ENCODE measurements at regions not wholly inside any gene's neighbourhood (a gene's known extent, or its start where the extent isn't known, plus 50 kb on each side); places are given as distances from the start of the nearest gene placed in this dataset.
A peak's percentile ranks its signal among the peaks of the same experiment; 100 is the strongest.

GRCh38 chr18:28690100-28690499 is 513.2 kb upstream of the CDH2 start:
- H3K36me3 Mint-ChIP-seq, result peaks cover 0 to 2% of the 10 kb centered on the region in 2 donors
- peaks cover 13 to 15% of the 10 kb centered on the region in 2 donors for H3K9me3 Mint-ChIP-seq
- DNase-seq (ENCODE audit: low spot score in 2 of 2) (no peak), ATAC-seq (no peak)
- H3K27ac Mint-ChIP-seq, result no peak overlapping the region

GRCh38 chr18:28689588-28689987 is 512.7 kb upstream of the CDH2 start:
- DNase-seq (ENCODE audit: low spot score in 2 of 2), result no peak
- H3K9me3 Mint-ChIP-seq, result peaks cover 15 to 16% of the 10 kb centered on the region in 2 donors
- H3K36me3 Mint-ChIP-seq, result no peaks in the 10 kb centered on the region
- ATAC-seq, result no peak
- H3K27ac Mint-ChIP-seq, result no peak overlapping the region

GRCh38 chr18:28684746-28685355 is 507.9 kb upstream of the CDH2 start:
- H3K27ac Mint-ChIP-seq, result no peak overlapping the region
- H3K36me3 Mint-ChIP-seq, result no peaks in the 10 kb centered on the region
- DNase-seq (ENCODE audit: low spot score in 2 of 2), result no peak
- no peak for ATAC-seq
- peaks cover 5% of the 10 kb centered on the region in 2 donors for H3K9me3 Mint-ChIP-seq

- no peak for ATAC-seq
Observed at GRCh38 chr18:28682912-28683311, 506.0 kb upstream of the CDH2 start.

GRCh38 chr18:28669165-28669564 is 492.2 kb upstream of the CDH2 start:
- Mint-ChIP-seq H3K36me3 (peaks cover 0 to 7% of the 10 kb centered on the region in 2 donors), H3K9me3 (peaks cover 18 to 31% of the 10 kb centered on the region in 2 donors), H3K27ac (no peak overlapping the region)
- DNase-seq (ENCODE audit: low spot score in 2 of 2) (no peak), ATAC-seq (no peak)

More at GRCh38 chr18:28682912-28683311, 506.0 kb upstream of the CDH2 start:
- no peak for DNase-seq (ENCODE audit: low spot score in 2 of 2)
- Mint-ChIP-seq H3K9me3 (peaks cover 5 to 10% of the 10 kb centered on the region in 2 donors), H3K27ac (no peak overlapping the region), H3K36me3 (no peaks in the 10 kb centered on the region)

- ATAC-seq (no peak), DNase-seq (ENCODE audit: low spot score in 2 of 2) (no peak)
- peaks cover 18 to 26% of the 10 kb centered on the region in 2 donors for H3K9me3 Mint-ChIP-seq
- no peak overlapping the region for H3K27ac Mint-ChIP-seq
- H3K36me3 Mint-ChIP-seq, result no peaks in the 10 kb centered on the region
Observed at GRCh38 chr18:28666216-28666615, 489.3 kb upstream of the CDH2 start.

GRCh38 chr18:28657961-28658360 is 481.0 kb upstream of the CDH2 start:
- ATAC-seq, result no peak
- peaks cover 19 to 20% of the 10 kb centered on the region in 2 donors for H3K9me3 Mint-ChIP-seq
- DNase-seq (ENCODE audit: low spot score in 2 of 2), result no peak
- H3K36me3 Mint-ChIP-seq, result peaks cover under 1 to 2% of the 10 kb centered on the region in 2 donors
- no peak overlapping the region for H3K27ac Mint-ChIP-seq

GRCh38 chr18:28652654-28653053 is 475.7 kb upstream of the CDH2 start:
- no peak for DNase-seq (ENCODE audit: low spot score in 2 of 2)
- ATAC-seq, result no peak
- no peak overlapping the region for H3K27ac Mint-ChIP-seq
- H3K36me3 Mint-ChIP-seq, result peaks cover 12 to 16% of the 10 kb centered on the region in 2 donors
- peaks cover 13 to 20% of the 10 kb centered on the region in 2 donors for H3K9me3 Mint-ChIP-seq

- DNase-seq (ENCODE audit: low spot score in 2 of 2), result no peak
- peaks cover 12 to 16% of the 10 kb centered on the region in 2 donors for H3K36me3 Mint-ChIP-seq
Observed at GRCh38 chr18:28651298-28651697, 474.4 kb upstream of the CDH2 start.

GRCh38 chr18:28650860-28651259 is 473.9 kb upstream of the CDH2 start:
- Mint-ChIP-seq H3K36me3 (peaks cover 12 to 16% of the 10 kb centered on the region in 2 donors), H3K27ac (no peak overlapping the region), H3K9me3 (peaks cover 13 to 20% of the 10 kb centered on the region in 2 donors)
- ATAC-seq, result no peak
- no peak for DNase-seq (ENCODE audit: low spot score in 2 of 2)

More at GRCh38 chr18:28651298-28651697, 474.4 kb upstream of the CDH2 start:
- peaks cover 13 to 20% of the 10 kb centered on the region in 2 donors for H3K9me3 Mint-ChIP-seq
- no peak overlapping the region for H3K27ac Mint-ChIP-seq
- no peak for ATAC-seq

GRCh38 chr18:28647961-28648360 is 471.0 kb upstream of the CDH2 start:
- peaks cover 11 to 14% of the 10 kb centered on the region in 2 donors for H3K36me3 Mint-ChIP-seq
- H3K27ac Mint-ChIP-seq, result no peak overlapping the region
- ATAC-seq (no peak), DNase-seq (ENCODE audit: low spot score in 2 of 2) (no peak)
- H3K9me3 Mint-ChIP-seq, result peaks cover 18 to 26% of the 10 kb centered on the region in 2 donors

GRCh38 chr18:28637897-28638296 is 461.0 kb upstream of the CDH2 start:
- ATAC-seq, result no peak
- Mint-ChIP-seq H3K9me3 (peaks cover 33 to 50% of the 10 kb centered on the region in 2 donors), H3K27ac (no peak overlapping the region), H3K36me3 (peaks cover 6 to 12% of the 10 kb centered on the region in 2 donors)
- no peak for DNase-seq (ENCODE audit: low spot score in 2 of 2)

- no peak for DNase-seq (ENCODE audit: low spot score in 2 of 2)
- no peak for ATAC-seq
- Mint-ChIP-seq H3K9me3 (peaks cover 36 to 46% of the 10 kb centered on the region in 2 donors), H3K27ac (no peak overlapping the region), H3K36me3 (peaks cover 6 to 7% of the 10 kb centered on the region in 2 donors)
Observed at GRCh38 chr18:28635530-28635929, 458.6 kb upstream of the CDH2 start.

GRCh38 chr18:28626756-28627155 is 449.8 kb upstream of the CDH2 start:
- Mint-ChIP-seq H3K36me3 (no peaks in the 10 kb centered on the region), H3K27ac (no peak overlapping the region), H3K9me3 (peaks cover 4 to 9% of the 10 kb centered on the region in 2 donors)
- DNase-seq (ENCODE audit: low spot score in 2 of 2), result no peak
- ATAC-seq, result no peak

GRCh38 chr18:28607991-28608390 is 431.1 kb upstream of the CDH2 start:
- Mint-ChIP-seq H3K9me3 (peaks cover 5 to 13% of the 10 kb centered on the region in 2 donors), H3K27ac (no peak overlapping the region), H3K36me3 (no peaks in the 10 kb centered on the region)
- ATAC-seq (no peak), DNase-seq (ENCODE audit: low spot score in 2 of 2) (no peak)

GRCh38 chr18:28606686-28607085 is 429.8 kb upstream of the CDH2 start:
- ATAC-seq (no peak), DNase-seq (ENCODE audit: low spot score in 2 of 2) (no peak)
- Mint-ChIP-seq H3K9me3 (peaks cover 5 to 13% of the 10 kb centered on the region in 2 donors), H3K36me3 (no peaks in the 10 kb centered on the region), H3K27ac (no peak overlapping the region)

- no peaks in the 10 kb centered on the region for H3K36me3 Mint-ChIP-seq
- DNase-seq (ENCODE audit: low spot score in 2 of 2) (no peak), ATAC-seq (no peak)
- H3K9me3 Mint-ChIP-seq, result peaks cover 10 to 12% of the 10 kb centered on the region in 2 donors
- no peak overlapping the region for H3K27ac Mint-ChIP-seq
Observed at GRCh38 chr18:28602391-28602790, 425.5 kb upstream of the CDH2 start.

GRCh38 chr18:28594034-28594433 is 417.1 kb upstream of the CDH2 start:
- DNase-seq (ENCODE audit: low spot score in 2 of 2) (no peak), ATAC-seq (peak in 1 of 2 donors; percentile 28)
- H3K27ac Mint-ChIP-seq, result no peak overlapping the region

More at GRCh38 chr18:28594034-28594433, 417.1 kb upstream of the CDH2 start:
- Mint-ChIP-seq H3K9me3 (peaks cover 8 to 11% of the 10 kb centered on the region in 2 donors), H3K36me3 (no peaks in the 10 kb centered on the region)
